ENCODE measurements at regions not wholly inside any gene's neighbourhood (a gene's known extent, or its start where the extent isn't known, plus 50 kb on each side); places are given as distances from the start of the nearest gene placed in this dataset.
"Not testable (repeated sequence)": the region's sequence is repeated elsewhere in the genome, so short reads cannot be mapped to it uniquely, and the experiment has no call there.

GRCh38 chr9:62817214-62817613, 1627.4 kb downstream of the SPATA31A7 start:
- not testable (repeated sequence) for TF ChIP-seq CTCF (IDR thresholded peaks at IDR 0.05; ENCODE audit: borderline replicate concordance, extremely low read depth, low read length, poor library complexity, severe bottlenecking); EZH2 (IDR thresholded peaks at IDR 0.05; ENCODE audit: borderline replicate concordance, low read depth, low read length, severe bottlenecking)

All from DND-41 (cell line).